ENCODE measurements at regions not wholly inside any gene's neighbourhood (a gene's known extent, or its start where the extent isn't known, plus 50 kb on each side); places are given as distances from the start of the nearest gene placed in this dataset.

- H3K27ac ChIP-seq (replicated peaks): no peak overlapping the region
- TF ChIP-seq REST (IDR thresholded peaks at IDR 0.05; ENCODE audit: insufficient replicate concordance, low read depth) (no peak), SPI1 (IDR thresholded peaks at IDR 0.05; ENCODE audit: borderline replicate concordance, low read depth) (no peak), CTCF (IDR thresholded peaks at IDR 0.05; ENCODE audit: insufficient read depth, low read length) (no peak), POLR2AphosphoS5 (IDR thresholded peaks at IDR 0.05; ENCODE audit: low read depth) (no peak), GABPA (IDR thresholded peaks at IDR 0.05; ENCODE audit: low read depth) (no peak)
- DNase-seq (ENCODE audit: low read depth in 1 of 2, low spot score in 1 of 2): no peak
- no peak overlapping the region for H3K4me3 ChIP-seq (replicated peaks; ENCODE audit: insufficient read depth, low read length)
- no peaks in the 10 kb centered on the region for H3K27me3 ChIP-seq (ENCODE audit: insufficient read depth, poor library complexity, severe bottlenecking)
These were observed 484.2 kb downstream of the ANKRD7 start for GRCh38 chr7:118708741-118709140.

GRCh38 chr7:118711688-118712087 lies 487.2 kb downstream of the ANKRD7 start:
- TF ChIP-seq SPI1 (IDR thresholded peaks at IDR 0.05; ENCODE audit: borderline replicate concordance, low read depth) (no peak), REST (IDR thresholded peaks at IDR 0.05; ENCODE audit: insufficient replicate concordance, low read depth) (no peak), POLR2AphosphoS5 (IDR thresholded peaks at IDR 0.05; ENCODE audit: low read depth) (no peak), CTCF (IDR thresholded peaks at IDR 0.05; ENCODE audit: insufficient read depth, low read length) (no peak), GABPA (IDR thresholded peaks at IDR 0.05; ENCODE audit: low read depth) (no peak)
- H3K4me3 ChIP-seq (replicated peaks; ENCODE audit: insufficient read depth, low read length): no peak overlapping the region
- H3K27ac ChIP-seq (replicated peaks): no peak overlapping the region
- H3K27me3 ChIP-seq (ENCODE audit: insufficient read depth, poor library complexity, severe bottlenecking): no peaks in the 10 kb centered on the region
- no peak for DNase-seq (ENCODE audit: low read depth in 1 of 2, low spot score in 1 of 2)

- no peaks in the 10 kb centered on the region for H3K27me3 ChIP-seq (ENCODE audit: insufficient read depth, poor library complexity, severe bottlenecking)
- no peak overlapping the region for H3K27ac ChIP-seq (replicated peaks)
- DNase-seq (ENCODE audit: low read depth in 1 of 2, low spot score in 1 of 2): no peak
- no peak overlapping the region for H3K4me3 ChIP-seq (replicated peaks; ENCODE audit: insufficient read depth, low read length)
- TF ChIP-seq REST (IDR thresholded peaks at IDR 0.05; ENCODE audit: insufficient replicate concordance, low read depth): no peak
- TF ChIP-seq SPI1 (IDR thresholded peaks at IDR 0.05; ENCODE audit: borderline replicate concordance, low read depth): no peak
- no peak for TF ChIP-seq POLR2AphosphoS5 (IDR thresholded peaks at IDR 0.05; ENCODE audit: low read depth)
- TF ChIP-seq GABPA (IDR thresholded peaks at IDR 0.05; ENCODE audit: low read depth): no peak
- no peak for TF ChIP-seq CTCF (IDR thresholded peaks at IDR 0.05; ENCODE audit: insufficient read depth, low read length)
These were observed 488.5 kb downstream of the ANKRD7 start for GRCh38 chr7:118713039-118713438.
